NCI-H748 treated with DMSO at 0.1 percent for 48 hours (cell line): ENCODE measurements at regions not wholly inside any gene's neighbourhood (a gene's known extent, or its start where the extent isn't known, plus 50 kb on each side); places are given as distances from the start of the nearest gene placed in this dataset.

Source experiments
- DNase-seq: peaks from one replicate; lab custom pipeline; 2025; lab: John Stamatoyannopoulos, UW

- DNase-seq: no peak
Measured at GRCh38 chr5:110031402-110032140, 341.8 kb downstream of the MAN2A1 start.

DNA sequence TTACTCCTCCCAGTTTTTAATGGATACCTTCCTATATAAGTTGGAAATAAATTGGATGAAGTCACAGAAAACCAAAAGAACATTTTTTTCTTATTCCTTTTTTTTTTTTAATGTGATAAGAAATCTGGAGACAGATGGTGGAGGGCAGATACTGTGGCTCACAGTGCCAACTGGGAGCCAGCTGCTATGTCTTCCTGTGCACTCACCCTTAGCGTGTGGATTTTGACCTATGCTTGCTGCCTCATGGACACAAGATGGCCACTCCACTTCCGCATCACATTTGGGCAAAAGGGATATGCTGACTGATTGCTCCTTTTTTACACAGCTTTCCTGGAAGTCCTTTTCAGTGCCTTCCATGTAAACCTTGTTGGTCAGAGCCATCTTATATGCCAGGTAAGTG, 342.6 kb downstream of the MAN2A1 start:
- DNase-seq: no peak

DNA sequence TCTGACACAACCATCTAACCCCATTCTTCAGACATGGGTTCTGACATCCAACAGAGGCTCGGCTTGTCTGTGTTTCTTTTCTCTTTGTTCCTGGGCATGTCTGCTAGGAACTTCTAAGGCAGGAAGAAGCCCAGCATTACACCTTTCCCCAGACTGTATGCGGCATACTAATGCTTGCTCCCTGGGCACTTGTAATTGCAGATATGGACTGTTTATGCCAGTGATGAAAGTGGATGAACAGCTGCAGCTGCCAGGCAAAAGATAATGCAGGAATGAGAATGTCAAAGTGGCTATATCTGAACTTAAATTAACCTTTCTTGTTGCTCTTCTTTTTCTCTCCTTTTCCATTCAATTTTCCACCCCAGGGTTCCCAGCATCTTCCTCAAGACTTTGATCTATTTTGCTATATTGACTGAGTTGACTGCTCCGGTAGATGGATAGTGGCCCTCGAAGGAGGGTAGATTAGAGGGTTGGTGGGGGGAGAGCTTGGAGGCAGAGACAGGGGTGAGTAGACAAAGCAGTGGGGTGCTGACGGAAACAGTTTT, 344.4 kb downstream of the MAN2A1 start:
- DNase-seq: no peak

DNA sequence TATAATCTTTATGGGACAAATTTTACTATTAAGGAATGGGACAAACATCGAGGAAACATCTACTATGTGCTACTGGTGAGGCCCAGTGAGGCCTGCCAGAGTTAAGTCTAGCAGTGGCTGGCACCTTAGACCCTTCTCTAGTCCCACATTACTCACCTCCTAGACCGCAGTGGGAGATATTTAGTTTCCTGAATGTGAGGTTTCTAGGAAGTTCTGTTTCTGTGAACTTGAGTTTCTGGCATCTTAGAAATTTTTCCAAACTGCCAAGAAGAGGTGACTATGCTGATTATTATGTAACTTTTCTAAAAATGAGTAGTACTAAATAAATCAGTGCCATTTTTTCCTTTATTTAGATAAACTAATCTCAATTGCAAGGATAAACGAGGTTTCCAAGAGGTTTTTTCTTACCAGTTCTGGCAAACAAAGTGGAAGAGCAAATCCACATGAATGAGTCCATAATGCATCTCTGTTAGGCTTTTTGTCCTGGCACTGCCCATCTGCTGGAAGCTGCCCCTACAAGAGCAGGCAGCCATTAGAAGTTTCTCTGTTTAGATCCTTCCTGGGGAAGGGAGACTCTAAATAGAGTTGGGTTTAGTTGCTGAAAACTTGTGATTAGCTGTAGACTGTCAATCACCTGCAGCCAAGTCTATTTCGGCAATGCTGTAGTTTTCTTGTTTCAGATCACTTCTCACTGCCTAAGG, 348.7 kb downstream of the MAN2A1 start:
- DNase-seq: no peak

- no peak for DNase-seq
Measured at GRCh38 chr5:110040178-110040577, 350.5 kb downstream of the MAN2A1 start.

DNA sequence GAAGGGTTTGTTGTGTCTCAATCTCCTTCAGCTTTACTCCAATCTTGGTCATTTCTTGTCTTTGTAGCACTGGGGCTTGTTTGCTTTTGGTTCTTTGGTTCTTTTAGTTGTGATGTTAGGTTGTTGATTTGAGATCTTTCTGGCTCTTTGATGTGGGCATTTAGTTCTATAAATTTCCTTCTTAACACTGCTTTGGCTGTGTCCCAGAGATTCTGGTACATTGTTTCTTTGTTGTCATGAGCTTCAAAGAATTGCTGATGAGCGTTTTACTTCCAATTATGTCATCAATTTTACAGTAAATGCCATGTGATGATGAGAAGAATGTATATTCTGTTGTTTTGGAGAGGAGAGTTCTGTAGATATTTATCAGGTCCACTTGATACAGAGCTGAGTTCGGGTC, 353.3 kb downstream of the MAN2A1 start:
- DNase-seq: no peak

DNA sequence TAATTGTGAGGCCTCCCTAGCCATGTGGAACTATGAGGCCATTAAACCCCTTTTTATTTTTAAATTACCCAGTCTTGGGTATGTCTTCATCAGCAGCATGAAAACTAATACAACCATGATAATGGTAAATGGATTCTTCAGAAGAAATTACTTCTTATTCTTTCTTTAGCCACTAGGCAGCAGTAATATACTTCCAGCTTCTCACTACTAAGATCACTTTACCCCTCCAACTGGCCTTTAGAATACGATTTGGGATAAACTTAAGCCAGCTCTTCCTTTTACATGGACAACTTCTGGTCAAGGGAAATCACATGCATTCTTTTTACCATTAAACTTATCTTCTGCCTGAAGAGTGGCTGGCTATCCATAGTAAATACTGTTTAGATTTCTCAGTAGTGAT, 355.4 kb downstream of the MAN2A1 start:
- no peak for DNase-seq

GRCh38 chr5:110048491-110048890, 358.8 kb downstream of the MAN2A1 start:
- DNase-seq: no peak

- no peak for DNase-seq
Measured at GRCh38 chr5:110049816-110050215, 360.1 kb downstream of the MAN2A1 start.

- no peak for DNase-seq
Measured at GRCh38 chr5:110050640-110051345, 361.1 kb downstream of the MAN2A1 start.

DNA sequence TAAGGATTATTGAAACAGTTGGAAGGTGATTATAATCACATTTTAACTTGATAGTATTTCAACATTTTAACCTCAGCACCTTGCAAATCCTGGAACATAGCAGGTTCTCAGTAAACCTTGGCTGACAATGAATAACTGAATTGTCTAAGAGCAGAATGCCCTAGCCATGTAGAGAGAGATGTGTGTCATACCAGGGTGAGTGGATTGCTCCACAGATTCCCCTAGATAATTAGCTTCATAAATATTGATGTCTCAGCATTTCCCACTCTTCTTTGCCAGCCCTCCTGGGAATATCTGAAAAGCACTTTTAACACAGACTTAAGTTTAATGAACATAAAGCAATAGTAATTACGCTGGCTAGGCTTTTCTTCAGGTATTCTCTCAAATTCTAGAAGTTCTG, 363.5 kb downstream of the MAN2A1 start:
- DNase-seq: no peak

DNA sequence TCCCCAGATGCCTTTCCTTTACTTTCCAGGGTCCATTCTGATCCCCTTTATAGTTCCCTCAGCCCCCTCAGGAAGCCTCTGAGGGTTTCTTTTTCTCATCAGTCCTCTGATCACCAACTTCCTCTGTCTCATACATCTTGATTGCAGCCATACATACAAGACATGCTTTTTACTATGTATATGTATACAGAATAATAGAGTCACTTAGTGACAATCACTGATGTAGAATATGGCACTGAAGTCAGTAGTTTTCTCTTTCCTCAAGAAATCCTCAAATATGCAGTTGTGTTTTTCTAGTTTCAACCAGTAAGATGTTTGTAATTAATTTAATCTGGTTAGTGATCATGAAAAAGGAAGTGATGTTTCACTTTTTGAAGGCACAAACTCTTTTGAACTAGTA, 364.1 kb downstream of the MAN2A1 start:
- DNase-seq: no peak

DNA sequence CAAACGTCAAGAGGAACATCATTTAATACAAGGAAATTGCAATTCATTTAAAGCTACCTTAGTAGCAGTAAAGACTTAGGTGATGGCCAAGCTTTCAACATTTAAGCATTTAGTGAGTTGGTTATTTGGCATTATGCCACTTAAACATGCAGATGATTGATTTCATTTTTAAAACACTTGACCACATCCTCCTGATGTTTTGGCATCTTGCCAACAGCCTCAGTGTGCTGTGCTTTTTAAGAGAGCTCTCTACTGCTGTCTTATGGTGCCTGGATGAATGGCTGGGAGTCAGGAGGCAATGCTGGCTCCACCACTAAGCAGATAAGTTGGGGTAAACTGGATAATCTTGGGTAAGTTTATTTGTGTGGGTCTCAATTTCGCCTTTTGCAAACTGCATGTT, 364.5 kb downstream of the MAN2A1 start:
- peak; percentile 1 for DNase-seq

DNA sequence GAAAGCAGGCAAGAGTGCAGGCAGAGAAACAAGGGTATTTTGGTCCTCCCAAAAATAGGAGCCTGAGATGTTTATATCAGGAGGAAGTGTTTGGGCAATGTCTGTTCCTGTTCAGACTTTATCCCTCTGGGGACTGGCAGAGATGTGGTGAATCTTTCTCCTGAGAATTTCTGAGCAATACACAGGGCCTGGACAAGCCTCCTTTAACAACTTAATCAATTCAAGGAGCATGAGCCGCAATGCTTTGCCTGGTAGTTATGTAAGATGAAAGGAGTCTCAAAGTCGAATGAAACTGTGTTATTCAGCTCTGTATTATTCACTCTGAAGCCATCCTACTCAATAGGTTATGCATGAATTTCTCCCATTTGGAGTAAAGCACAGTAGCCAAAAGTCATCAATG, 365.6 kb downstream of the MAN2A1 start:
- no peak for DNase-seq

- no peak for DNase-seq
Measured at GRCh38 chr5:110056580-110057114, 366.9 kb downstream of the MAN2A1 start.

DNA sequence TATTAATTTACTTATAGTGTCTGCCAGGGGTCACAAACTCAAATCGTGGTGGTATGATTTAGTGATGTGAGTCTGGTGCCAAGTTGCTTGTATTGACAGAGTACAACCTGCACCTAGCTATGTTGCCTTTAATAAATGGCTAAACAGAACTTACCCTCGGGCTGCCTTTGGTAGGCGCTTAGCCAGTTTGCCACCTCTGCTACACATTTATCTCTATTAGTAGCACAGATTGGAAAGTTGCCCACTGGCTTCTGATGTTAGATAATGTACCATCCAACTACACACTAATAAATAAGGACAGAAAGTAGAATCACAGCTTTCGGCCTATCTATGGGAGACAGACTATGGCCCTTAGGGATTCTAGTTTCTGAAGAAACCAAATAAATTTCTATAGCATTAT, 368.4 kb downstream of the MAN2A1 start:
- DNase-seq: no peak

GRCh38 chr5:110062246-110062645, 372.5 kb downstream of the MAN2A1 start:
- no peak for DNase-seq

- DNase-seq: no peak
Measured at GRCh38 chr5:110063640-110064602, 374.2 kb downstream of the MAN2A1 start.

GRCh38 chr5:110064603-110065268, 375.0 kb downstream of the MAN2A1 start:
- no peak for DNase-seq

GRCh38 chr5:110070836-110071235, 381.1 kb downstream of the MAN2A1 start:
- DNase-seq: no peak

- no peak for DNase-seq
Measured at GRCh38 chr5:110072651-110073050, 382.9 kb downstream of the MAN2A1 start.
